Right lung (tissue), 2 donors: ENCODE measurements at regions not wholly inside any gene's neighbourhood (a gene's known extent, or its start where the extent isn't known, plus 50 kb on each side); places are given as distances from the start of the nearest gene placed in this dataset.

Experiments used
- DNase-seq, 2 donors: peaks; one replicate each; pipeline ENCODE4 v3.0.0-alpha.2; 2013

- no peak for DNase-seq
These were observed 430.3 kb upstream of the SEMA3A start for GRCh38 chr7:84624927-84625326.

DNA sequence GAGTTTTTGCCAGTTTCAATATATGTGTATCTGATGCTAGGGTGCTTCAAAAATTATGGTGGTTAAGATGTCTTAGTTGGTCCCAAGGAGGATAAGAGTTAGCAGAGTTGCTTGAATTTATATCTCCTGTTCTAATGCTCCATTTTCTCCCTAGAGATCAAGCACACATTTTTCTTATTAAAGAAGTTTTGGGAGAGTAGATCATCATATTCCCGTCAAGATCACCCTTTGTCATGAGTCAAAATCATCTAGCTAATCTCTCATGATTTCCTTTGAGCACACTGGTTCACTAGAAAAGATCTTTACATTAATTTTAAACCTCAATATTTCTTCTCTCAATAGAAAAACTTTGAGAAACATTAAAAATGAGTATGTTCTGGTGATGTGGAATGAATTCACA is 429.9 kb upstream of the SEMA3A start:
- DNase-seq, result no peak

DNA sequence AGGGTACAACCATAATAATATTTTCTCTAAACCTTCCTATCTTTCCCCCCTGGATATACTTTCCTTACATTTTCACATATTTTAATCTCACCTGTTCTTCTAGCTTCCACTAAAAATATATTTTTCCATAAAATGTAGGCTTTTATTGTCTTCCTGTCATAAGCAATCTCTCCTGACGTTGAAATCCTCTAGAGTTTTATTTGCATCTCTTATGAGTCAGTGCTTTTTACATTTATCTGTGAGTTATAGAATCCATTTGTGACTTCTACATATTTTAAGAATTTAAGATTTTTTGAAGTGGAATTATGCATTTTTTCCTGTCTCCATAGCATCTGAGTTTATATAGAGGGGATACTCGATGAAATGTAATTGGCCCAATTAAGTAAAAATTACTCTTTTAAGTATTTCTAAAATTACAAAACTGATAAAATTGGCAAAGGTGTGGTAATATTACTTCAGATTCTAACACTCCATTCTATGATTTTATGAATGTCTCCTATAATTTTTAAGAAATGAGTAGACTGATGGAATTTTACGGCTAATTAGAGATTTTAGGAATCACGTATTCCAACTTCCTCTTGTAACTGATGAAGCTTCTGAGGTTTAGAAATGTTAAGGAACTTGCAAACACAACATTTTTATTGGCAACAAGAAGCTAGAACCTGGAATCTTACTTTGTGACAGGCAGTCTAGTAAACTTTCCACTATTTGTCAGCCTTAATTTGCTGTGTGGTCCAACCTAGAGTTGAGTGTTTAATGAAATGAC is 422.9 kb upstream of the SEMA3A start:
- DNase-seq, result no peak

- DNase-seq, result no peak
These were observed 420.4 kb upstream of the SEMA3A start for GRCh38 chr7:84614821-84615501.

DNA sequence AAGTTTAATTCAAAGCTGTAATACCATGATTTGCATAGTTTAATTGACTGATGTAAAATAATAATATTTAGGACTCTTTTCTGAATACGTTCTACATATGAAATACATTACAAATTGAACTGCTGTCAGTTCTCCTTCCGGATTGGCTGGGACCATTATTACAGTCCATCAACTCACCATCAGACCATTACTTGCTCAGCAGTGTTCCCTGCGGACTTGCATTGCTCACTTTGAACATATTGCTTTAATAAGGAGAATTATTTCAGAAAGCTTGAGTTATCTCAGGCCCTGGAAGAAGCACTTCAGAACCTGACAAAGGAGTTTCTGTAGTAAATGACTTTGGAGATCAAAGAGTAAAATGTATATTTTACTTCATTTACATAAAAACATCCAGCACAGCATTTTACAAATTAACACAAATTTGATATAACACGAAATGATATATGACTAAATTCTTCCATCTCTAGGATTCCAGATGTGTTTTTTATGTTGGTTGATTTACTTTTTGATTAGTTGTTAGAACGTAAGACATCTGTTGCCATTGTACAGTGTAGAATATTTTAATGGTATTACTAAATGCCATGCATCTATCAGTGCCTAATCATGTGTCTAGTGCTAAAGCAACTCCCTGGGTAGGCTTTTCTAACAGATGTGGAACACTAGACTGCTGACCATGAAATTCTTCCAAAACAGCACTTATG is 418.5 kb upstream of the SEMA3A start:
- peak; percentile 74 to 75 for DNase-seq

DNA sequence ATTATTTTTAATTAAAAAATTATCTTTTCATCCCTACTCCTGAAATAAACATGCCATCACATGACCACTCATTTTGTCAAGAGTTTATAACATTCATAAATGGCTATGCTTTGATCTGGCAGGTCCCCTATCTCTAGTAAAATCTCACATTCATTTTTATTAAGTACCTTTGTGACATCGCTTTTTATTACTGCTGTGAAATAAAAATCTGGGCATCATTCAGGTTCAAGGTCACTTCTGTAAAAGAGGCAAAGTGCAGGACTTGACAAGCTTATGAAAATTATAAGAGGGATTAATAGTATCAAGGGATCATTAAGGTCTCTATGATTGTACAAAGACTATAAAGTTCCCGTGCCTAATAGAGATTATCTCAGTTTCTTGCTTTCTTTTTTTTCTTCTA is 416.8 kb upstream of the SEMA3A start:
- no peak for DNase-seq

DNA sequence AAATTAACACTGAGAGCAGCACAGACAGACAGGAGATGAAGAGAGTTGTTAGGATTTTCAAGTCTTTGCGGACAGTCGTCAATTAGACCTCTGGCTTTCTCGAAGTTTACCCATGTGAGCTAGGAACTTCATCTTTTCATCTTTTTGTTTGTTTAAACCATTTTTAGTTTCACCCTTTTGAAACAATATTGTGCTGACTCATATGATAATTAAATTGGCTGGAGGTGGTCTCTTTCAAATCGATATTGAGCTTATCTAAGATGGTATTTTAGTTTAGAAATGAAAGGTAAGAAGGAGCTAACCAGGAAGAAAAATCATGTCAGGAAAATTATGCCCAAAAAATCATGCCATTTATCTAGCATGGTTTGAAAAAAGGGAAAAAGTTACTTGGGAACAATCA is 415.8 kb upstream of the SEMA3A start:
- DNase-seq, result no peak

DNA sequence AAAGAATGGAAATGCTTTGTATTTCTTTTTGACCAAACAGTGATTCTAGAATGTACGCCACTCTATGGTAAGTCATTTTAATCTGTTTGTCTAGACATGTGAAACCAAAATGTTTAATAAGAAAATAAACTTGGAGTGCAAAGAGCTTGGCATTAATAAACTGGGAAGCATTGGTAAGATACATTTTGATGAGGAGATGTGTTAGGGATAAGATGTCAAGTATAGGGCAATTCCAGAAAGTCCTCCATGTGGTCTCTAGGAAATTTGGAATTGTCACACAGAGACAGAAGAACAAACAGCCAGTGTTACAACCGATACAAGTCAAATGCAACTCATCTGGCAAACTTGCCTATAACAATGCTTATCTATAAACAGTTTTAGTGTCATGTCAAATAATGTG is 410.7 kb upstream of the SEMA3A start:
- DNase-seq, result no peak

GRCh38 chr7:84603545-84603944 is 409.0 kb upstream of the SEMA3A start:
- no peak for DNase-seq

DNA sequence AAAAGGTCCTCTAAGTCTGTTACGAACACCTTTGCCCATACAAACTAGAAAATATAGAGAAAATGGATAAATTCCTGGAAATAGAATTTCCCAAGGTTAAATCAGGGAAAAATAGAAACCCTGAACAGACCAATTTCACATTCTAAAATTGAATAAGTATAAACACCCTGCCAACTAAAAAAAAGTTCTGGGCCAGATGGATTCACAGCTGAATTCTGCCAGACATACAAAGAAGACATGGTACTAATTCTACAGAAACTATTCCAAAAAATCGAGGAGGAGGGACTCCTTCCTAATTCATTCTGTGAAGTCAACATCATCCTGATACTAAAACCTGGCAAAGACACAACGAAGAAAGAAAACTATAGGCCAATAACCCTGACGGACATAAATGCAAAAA is 400.4 kb upstream of the SEMA3A start:
- no peak for DNase-seq

- no peak for DNase-seq
These were observed 397.3 kb upstream of the SEMA3A start for GRCh38 chr7:84591897-84592296.

DNA sequence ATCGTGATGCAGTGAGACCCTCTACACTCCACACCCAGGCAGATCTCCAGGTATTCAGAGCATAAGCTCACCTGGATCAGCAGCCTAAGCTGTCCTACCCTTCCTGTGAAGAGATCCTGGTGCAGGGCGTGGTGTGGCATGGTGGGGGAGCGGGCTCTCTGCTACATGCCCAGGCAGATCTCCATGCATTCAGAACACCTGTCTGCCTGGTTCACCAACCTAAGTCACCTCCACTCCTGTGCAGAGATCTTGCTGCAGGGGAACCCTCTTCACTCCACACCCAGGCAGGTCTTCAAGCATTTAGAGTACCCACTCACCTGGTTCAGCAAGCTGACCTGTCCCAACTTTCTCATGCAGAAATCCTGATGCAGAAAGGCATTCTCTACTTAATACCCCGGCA is 394.4 kb upstream of the SEMA3A start:
- no peak for DNase-seq

- no peak for DNase-seq
These were observed 388.7 kb upstream of the SEMA3A start for GRCh38 chr7:84583331-84583730.

- no peak for DNase-seq
These were observed 388.2 kb upstream of the SEMA3A start for GRCh38 chr7:84582747-84583146.

DNA sequence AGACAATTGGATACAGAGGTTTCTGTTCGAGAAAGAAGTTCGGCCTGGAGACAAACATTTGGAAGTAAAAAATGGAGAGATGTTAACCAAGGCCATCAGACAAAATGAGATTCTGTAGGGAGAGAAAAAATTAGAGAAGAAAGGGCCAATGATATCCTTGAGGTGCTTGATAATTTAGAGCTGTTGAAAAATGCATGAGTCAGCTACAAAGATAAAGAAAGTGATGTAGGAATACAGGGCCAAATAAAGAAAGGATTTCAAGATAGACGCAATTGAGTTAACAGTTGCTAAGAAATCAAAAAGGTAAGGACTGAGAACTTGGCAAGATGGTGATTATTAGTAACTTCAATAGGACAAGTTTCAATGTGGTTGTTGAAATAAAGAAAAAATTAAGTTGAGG is 384.2 kb upstream of the SEMA3A start:
- no peak for DNase-seq

GRCh38 chr7:84568781-84569180 is 374.2 kb upstream of the SEMA3A start:
- no peak for DNase-seq

DNA sequence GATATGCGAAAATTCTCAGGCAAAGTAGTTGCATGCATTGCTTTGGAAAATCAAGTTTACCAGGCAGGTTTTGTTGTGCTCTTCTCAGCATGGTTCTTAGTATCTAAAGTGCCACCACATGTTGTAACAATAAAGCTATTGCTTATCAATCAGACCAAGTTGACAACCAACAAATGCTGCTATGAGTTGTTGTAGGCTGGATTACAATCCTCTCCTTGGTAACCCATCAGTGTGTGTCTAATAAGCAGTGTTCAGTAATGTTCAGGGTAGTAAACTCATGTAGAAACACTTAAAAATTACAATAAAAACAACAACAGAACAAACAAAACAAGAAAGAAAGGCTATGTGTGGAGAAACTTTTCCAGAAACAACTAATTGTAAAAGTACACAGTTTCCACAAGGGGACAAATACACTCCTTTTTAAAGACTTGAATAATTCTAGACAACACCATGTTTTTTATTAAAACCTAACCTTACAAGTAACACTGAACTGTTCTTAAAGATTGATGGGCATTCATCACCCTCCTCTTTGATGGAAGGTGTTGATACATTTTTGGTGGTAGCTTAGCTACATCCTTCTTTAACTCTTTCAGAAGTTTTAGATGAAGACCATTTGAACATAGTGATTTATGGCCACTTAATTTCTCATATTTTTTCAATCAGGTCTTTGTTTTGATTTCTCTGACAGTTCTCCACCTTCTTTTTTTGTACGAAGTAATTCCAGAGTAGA is 370.9 kb upstream of the SEMA3A start:
- DNase-seq, result no peak

DNA sequence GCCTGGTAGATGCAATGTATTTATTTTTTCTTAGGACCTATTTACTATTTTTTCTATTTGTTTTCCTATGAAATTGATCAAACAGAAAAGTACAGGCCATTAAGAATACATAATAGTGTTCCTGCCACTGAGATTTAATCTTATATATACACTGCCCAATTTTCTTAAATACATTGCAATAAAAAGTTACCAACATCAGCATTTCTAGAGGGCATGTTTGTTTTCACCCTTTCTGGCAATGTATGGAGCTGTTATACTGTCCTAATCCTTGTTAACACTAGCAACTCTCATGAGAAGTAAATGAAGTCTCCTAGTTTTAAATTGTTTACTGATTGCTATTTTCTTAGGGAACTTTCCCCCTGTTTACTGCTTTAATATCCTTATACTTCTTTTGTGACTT is 359.1 kb upstream of the SEMA3A start:
- DNase-seq, result no peak

GRCh38 chr7:84549409-84549808 is 354.8 kb upstream of the SEMA3A start:
- DNase-seq, result no peak

DNA sequence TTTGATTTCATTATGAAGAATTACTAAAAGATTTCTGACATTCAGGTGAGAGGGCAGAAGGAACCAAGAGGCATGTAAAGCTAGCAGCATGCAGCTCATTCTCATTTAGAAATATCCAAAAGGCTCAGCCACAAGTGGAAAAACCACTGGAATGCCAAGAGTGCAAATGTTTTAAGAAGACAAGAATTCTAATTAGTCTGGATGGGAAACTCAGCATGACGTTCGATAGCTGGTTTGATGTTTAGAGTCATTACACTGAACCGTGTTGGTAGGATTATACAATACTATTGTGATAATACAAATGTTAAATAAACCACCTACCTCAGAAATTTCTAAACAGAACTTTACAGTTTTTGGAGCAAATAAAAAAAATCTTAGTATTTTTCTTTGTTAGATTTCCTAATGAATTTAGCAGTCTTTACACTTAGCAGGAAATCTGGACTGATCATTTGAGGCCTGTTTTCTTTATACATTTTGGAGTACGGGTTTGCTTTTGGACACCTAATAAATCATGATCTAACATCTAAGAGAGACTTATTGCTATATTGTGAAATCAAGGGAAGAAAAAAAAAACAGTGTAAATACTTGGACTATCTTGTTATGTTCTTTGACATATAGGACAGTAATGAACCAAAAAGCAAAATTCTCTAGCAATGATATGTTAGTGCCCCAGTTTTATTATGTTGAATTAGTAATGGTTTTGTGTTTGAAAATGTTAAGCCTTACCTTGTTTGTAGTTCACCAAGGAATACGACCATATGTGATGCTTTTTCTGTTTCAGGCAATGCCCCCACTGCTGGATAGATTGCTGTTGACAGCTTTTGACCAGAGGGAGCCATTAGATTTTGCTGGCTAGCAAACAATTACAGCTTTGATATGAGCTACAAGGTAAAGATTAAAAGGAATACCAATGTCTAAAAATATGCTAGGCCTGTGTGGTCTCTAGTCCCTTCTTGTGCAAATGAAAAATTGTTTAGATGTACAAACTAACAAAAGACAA is 354.1 kb upstream of the SEMA3A start:
- DNase-seq, result peak; percentile 17 to 27

DNA sequence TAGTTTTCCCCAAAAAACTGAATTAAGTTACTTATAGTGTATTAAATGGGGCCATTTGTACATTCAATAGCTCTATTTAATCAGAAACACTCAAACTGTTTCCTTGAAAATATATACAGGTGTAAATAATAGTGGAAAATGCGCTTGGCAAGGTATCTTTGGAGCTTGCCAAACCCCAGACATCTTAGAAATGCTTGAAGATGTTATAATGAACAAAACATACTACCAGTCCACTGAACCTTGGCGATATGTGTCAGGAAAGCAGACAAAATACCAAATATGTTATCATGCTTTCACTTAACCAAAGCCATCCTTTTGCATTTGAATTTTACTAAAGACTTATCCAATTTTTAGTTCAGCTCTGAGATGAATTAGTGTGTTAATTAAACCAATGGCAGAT is 352.7 kb upstream of the SEMA3A start:
- no peak for DNase-seq
